22Rv1 (cell line): ENCODE measurements at regions not wholly inside any gene's neighbourhood (a gene's known extent, or its start where the extent isn't known, plus 50 kb on each side); places are given as distances from the start of the nearest gene placed in this dataset.

Experiments used
- H3K27ac ChIP-seq: fragments of 450-650 bp; 2 replicates; pipeline ENCODE4 v1.5.1; 2017
- CTCF ChIP-seq: fragments of 450-650 bp; IDR thresholded peaks from 2 replicates; pipeline ENCODE4 v1.5.1; 2017; ENCODE audit warnings: mild to moderate bottlenecking
- ZFX ChIP-seq: fragments of 450-650 bp; IDR thresholded peaks from 2 replicates; pipeline ENCODE4 v1.6.1; 2017; ENCODE audit warnings: antibody characterized with exemption, borderline replicate concordance

DNA sequence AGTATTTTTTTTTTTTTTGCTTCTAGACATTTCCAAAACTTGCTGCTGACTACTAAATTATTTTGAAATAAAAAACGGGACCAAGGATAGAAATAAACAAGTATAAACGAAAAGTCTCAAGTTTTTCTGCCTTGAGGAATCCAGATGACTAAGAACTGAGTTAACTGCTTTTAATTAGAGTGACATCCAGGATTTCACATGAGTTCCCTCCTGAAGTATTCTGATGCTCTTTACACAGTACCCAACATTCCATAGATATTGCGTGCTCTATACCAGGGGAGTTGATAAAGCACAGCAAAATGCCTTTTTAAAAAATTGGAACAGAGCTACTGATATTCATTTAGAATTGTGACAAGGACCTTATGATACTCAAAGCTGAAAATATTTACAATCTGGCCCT lies 618.0 kb downstream of the CCDC85A start:
- no peak overlapping the region for H3K27ac ChIP-seq
- no peak for TF ChIP-seq CTCF
- no peak for TF ChIP-seq ZFX

DNA sequence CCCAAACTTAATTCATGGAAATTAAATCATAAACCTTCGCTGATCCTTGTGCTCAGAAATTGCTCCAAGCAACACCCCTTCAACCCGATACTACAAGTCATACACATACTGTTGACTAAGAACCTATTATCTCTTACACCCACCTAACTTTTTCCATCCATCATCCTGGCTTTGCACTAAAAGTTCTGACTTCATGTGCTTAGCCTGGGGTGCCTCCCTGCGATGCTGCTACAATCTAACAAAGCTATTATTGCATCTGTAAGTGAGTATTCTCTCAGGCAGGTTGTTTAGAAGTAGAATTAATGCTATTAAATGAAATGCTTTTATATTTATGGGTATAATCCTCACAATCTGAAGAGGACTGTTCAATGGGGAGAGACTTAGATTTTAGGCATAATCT lies 619.8 kb downstream of the CCDC85A start:
- H3K27ac ChIP-seq: no peak overlapping the region

DNA sequence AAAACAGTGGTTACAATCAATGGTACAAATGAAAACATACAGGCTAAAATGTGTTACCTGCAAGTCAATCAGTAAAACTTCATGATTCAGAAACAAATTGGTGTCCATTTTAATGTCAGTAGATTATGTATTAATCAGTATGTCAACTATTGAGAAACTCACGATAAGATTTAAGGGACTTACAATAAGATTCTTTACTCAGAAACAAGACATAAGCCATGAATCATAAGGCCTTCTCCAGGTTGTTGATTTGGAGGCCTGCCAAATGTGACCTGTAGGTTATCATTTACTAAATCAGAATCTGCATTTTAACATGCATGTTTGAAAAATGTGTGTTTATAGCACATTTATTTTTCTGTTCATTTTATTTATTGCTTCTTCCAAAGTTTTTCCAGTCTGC lies 623.1 kb downstream of the CCDC85A start:
- H3K27ac ChIP-seq: no peak overlapping the region
- TF ChIP-seq CTCF (no peak), ZFX (no peak)

More for the DNA sequence above, 619.8 kb downstream of the CCDC85A start:
- TF ChIP-seq ZFX (no peak), CTCF (no peak)

GRCh38 chr2:56807861-56808260 lies 624.1 kb downstream of the CCDC85A start:
- no peak overlapping the region for H3K27ac ChIP-seq
- TF ChIP-seq ZFX (no peak), CTCF (no peak)

DNA sequence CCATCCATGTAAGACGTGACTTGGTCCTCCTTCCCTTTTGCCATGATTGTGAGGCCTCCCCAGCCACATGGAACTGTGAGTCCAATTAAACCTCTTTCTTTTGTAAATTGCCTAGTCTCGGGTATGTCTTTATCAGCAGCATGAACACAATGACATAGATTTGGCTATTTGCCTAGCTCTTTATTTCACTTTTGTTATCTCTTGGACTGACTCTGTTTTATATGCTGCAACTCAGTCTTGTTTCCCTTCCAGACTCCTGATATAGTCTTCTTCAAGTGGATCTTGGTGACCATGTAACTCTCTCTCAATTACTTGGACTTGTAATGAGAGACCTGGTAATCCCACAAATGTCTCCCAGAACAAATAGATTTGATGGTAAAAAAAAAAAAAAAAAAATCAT lies 627.6 kb downstream of the CCDC85A start:
- no peak overlapping the region for H3K27ac ChIP-seq
- TF ChIP-seq ZFX: no peak

DNA sequence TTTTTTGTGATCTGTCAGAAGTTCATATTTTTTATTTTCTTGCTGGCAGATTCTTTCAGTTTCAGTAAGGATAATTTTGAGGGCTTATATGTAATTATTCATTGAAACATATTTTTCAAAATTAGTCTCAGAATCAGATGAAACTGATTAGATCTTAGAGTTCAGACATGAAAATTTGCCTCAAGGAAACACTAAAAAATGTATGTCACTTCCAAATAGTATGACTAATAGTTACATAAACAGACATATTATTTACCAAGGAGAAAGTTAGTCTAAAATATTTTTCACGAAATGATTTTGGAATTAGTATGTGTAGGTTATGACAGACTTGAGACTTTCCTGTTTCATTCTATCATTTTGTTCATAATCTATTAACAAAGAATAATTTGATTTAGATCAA lies 628.6 kb downstream of the CCDC85A start:
- no peak for TF ChIP-seq CTCF
- no peak for TF ChIP-seq ZFX
- H3K27ac ChIP-seq: no peak overlapping the region

- H3K27ac ChIP-seq: no peak overlapping the region
- no peak for TF ChIP-seq ZFX
- TF ChIP-seq CTCF: no peak
These were observed 629.7 kb downstream of the CCDC85A start for GRCh38 chr2:56813490-56813889.

DNA sequence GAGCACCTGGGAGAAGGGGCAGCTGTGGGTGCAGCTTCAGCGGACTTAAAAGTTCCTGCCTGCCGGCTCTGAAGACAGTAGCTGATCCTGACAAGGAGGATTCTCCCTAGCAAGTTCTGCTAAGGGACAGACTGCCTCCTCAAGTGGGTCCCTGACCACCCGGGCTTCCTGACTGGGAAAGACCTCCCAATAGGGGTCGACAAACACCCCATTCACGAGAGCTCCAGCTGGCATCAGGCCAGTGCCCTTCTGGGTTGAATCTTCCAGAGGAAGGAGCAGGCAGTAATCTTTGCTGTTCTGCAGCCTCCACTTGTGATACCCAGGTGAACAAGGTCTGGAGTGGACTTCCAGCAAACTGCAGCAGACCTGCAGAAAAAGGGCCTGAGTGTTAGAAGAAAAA lies 632.9 kb downstream of the CCDC85A start:
- H3K27ac ChIP-seq: no peak overlapping the region
- TF ChIP-seq CTCF (no peak), ZFX (no peak)
